ENCODE measurements at regions not wholly inside any gene's neighbourhood (a gene's known extent, or its start where the extent isn't known, plus 50 kb on each side); places are given as distances from the start of the nearest gene placed in this dataset.

DNA sequence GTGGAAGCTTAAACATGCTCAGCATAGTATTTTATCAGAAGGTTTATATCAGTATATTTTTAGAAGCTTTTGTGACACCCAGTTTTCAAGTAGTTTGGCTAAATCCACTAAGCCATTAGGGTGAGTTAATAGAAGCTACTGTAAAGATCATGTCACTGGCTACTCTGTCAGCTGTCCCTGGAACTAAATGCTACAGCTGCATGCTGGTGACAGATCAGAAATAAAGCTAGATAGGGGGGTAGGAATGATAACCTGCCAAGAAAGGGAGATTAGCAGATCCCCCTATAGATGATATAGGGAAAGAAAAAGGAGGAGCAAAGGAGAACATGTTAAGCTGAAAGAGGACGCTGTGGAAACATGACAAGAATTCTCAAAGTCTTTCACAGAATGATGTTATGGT lies 363.2 kb downstream of the QKI start (continued):
- TF ChIP-seq, protein P1, sequence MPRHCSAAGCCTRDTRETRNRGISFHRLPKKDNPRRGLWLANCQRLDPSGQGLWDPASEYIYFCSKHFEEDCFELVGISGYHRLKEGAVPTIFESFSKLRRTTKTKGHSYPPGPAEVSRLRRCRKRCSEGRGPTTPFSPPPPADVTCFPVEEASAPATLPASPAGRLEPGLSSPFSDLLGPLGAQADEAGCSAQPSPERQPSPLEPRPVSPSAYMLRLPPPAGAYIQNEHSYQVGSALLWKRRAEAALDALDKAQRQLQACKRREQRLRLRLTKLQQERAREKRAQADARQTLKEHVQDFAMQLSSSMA (CRISPR knock-in tag; IDR thresholded peaks at IDR 0.05): no peak
- TF ChIP-seq, protein P2, sequence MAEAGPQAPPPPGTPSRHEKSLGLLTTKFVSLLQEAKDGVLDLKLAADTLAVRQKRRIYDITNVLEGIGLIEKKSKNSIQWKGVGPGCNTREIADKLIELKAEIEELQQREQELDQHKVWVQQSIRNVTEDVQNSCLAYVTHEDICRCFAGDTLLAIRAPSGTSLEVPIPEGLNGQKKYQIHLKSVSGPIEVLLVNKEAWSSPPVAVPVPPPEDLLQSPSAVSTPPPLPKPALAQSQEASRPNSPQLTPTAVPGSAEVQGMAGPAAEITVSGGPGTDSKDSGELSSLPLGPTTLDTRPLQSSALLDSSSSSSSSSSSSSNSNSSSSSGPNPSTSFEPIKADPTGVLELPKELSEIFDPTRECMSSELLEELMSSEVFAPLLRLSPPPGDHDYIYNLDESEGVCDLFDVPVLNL (CRISPR knock-in tag; IDR thresholded peaks at IDR 0.05; ENCODE audit: low read depth): no peak
- TF ChIP-seq ZNF586 (CRISPR knock-in tag; conservative IDR thresholded peaks at IDR 0.05) (no peak), ZNF551 (CRISPR knock-in tag; IDR thresholded peaks at IDR 0.05) (no peak), ZNF140 (CRISPR knock-in tag; IDR thresholded peaks at IDR 0.05) (no peak), LCOR (CRISPR knock-in tag; IDR thresholded peaks at IDR 0.05) (no peak), ZC3H11A (IDR thresholded peaks at IDR 0.05; ENCODE audit: low read depth, low read length) (no peak), ZNF699 (CRISPR knock-in tag; IDR thresholded peaks at IDR 0.05; ENCODE audit: insufficient replicate concordance) (no peak), SNIP1 (IDR thresholded peaks at IDR 0.05; ENCODE audit: low read depth) (0 out of 2 replicates have a peak, but pooled peaks have one; percentile 7), NFXL1 (CRISPR knock-in tag; IDR thresholded peaks at IDR 0.05) (no peak), TSC22D4 (tag; IDR thresholded peaks at IDR 0.05) (no peak), ZEB2 (IDR thresholded peaks at IDR 0.05) (no peak), FOXA1 (IDR thresholded peaks at IDR 0.05; ENCODE audit: borderline replicate concordance) (no peak), ZNF76 (CRISPR knock-in tag; IDR thresholded peaks at IDR 0.05; ENCODE audit: borderline replicate concordance) (no peak), HIVEP1 (CRISPR knock-in tag; IDR thresholded peaks at IDR 0.05) (no peak), TAF9B (IDR thresholded peaks at IDR 0.05; ENCODE audit: partially characterized antibody) (peak; percentile 8), NFE2 (IDR thresholded peaks at IDR 0.05; ENCODE audit: low read depth) (no peak), OTX1 (CRISPR knock-in tag; IDR thresholded peaks at IDR 0.05) (no peak), ATF1 (CRISPR knock-in tag; IDR thresholded peaks at IDR 0.05) (no peak), ATF1 (tag; IDR thresholded peaks at IDR 0.05) (no peak), ZC3H4 (CRISPR knock-in tag; IDR thresholded peaks at IDR 0.05; ENCODE audit: borderline replicate concordance) (no peak), BCL6 (CRISPR knock-in tag; IDR thresholded peaks at IDR 0.05) (no peak), SRSF7 (optimal IDR thresholded peaks at IDR 0.05; ENCODE audit: low read depth, low read length) (no peak)
- TF ChIP-seq, protein P3, sequence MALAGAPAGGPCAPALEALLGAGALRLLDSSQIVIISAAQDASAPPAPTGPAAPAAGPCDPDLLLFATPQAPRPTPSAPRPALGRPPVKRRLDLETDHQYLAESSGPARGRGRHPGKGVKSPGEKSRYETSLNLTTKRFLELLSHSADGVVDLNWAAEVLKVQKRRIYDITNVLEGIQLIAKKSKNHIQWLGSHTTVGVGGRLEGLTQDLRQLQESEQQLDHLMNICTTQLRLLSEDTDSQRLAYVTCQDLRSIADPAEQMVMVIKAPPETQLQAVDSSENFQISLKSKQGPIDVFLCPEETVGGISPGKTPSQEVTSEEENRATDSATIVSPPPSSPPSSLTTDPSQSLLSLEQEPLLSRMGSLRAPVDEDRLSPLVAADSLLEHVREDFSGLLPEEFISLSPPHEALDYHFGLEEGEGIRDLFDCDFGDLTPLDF (CRISPR knock-in tag; IDR thresholded peaks at IDR 0.05): no peak
- TF ChIP-seq, protein P4, sequence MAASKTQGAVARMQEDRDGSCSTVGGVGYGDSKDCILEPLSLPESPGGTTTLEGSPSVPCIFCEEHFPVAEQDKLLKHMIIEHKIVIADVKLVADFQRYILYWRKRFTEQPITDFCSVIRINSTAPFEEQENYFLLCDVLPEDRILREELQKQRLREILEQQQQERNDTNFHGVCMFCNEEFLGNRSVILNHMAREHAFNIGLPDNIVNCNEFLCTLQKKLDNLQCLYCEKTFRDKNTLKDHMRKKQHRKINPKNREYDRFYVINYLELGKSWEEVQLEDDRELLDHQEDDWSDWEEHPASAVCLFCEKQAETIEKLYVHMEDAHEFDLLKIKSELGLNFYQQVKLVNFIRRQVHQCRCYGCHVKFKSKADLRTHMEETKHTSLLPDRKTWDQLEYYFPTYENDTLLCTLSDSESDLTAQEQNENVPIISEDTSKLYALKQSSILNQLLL (CRISPR knock-in tag; IDR thresholded peaks at IDR 0.05; ENCODE audit: borderline replicate concordance): no peak
- TF ChIP-seq, protein P5, sequence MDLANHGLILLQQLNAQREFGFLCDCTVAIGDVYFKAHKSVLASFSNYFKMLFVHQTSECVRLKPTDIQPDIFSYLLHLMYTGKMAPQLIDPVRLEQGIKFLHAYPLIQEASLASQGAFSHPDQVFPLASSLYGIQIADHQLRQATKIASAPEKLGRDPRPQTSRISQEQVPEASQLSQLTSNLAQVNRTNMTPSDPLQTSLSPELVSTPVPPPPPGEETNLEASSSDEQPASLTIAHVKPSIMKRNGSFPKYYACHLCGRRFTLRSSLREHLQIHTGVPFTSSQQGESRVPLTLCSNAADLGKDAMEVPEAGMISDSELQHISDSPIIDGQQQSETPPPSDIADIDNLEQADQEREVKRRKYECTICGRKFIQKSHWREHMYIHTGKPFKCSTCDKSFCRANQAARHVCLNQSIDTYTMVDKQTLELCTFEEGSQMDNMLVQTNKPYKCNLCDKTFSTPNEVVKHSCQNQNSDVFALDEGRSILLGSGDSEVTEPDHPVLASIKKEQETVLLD (IDR thresholded peaks at IDR 0.05): 0 out of 2 replicates have a peak, but pooled peaks have one; percentile 48

Measured in K562 (cell line).